ENCODE measurements at regions not wholly inside any gene's neighbourhood (a gene's known extent, or its start where the extent isn't known, plus 50 kb on each side); places are given as distances from the start of the nearest gene placed in this dataset.

GRCh38 chr18:51751901-51752300 is 554.4 kb upstream of the MEX3C start:
- TF ChIP-seq CTCF (IDR thresholded peaks at IDR 0.05) (no peak), EP300 (IDR thresholded peaks at IDR 0.05) (no peak)
